HepG2 (cell line): ENCODE measurements at regions not wholly inside any gene's neighbourhood (a gene's known extent, or its start where the extent isn't known, plus 50 kb on each side); places are given as distances from the start of the nearest gene placed in this dataset.

Source experiments
- CREB3 ChIP-seq: sonication (generic); formaldehyde crosslinking; IDR thresholded peaks from 2 replicates; pipeline ENCODE4 v1.5.0; 2020; ENCODE audit warnings: missing genetic modification reagents
- ELF1 ChIP-seq: sonication (generic); formaldehyde crosslinking; IDR thresholded peaks from 2 replicates; pipeline ENCODE4 v1.4.0; 2020; ENCODE audit warnings: missing genetic modification reagents
- FOXJ3 ChIP-seq: sonication (generic); formaldehyde crosslinking; IDR thresholded peaks from 2 replicates; pipeline ENCODE4 v1.4.0; 2020; ENCODE audit warnings: missing genetic modification reagents, mild to moderate bottlenecking, borderline replicate concordance
- FOXO1 ChIP-seq: sonication (generic); formaldehyde crosslinking; IDR thresholded peaks from 2 replicates; pipeline ENCODE4 v1.4.0; 2020; ENCODE audit warnings: missing genetic modification reagents
- GRHL1 ChIP-seq: sonication (generic); formaldehyde crosslinking; conservative IDR thresholded peaks from 2 replicates; pipeline ENCODE4 v1.8.0; 2022; ENCODE audit warnings: missing genetic modification reagents
- HOXA7 ChIP-seq: sonication (generic); formaldehyde crosslinking; IDR thresholded peaks from 2 replicates; pipeline ENCODE4 v1.8.1; 2022; ENCODE audit warnings: mild to moderate bottlenecking, missing genetic modification reagents, moderate library complexity
- IKZF4 ChIP-seq: sonication (generic); formaldehyde crosslinking; IDR thresholded peaks from 2 replicates; pipeline ENCODE4 v1.5.1; 2020; ENCODE audit warnings: borderline replicate concordance, mild to moderate bottlenecking, low read depth, missing genetic modification reagents; ENCODE audit errors: not compliant biosample characterization
- KDM3A ChIP-seq: IDR thresholded peaks from 2 replicates; pipeline ENCODE4 v1.6.1; 2018; ENCODE audit warnings: low read depth, missing compliant biosample characterization
- KLF11 ChIP-seq: IDR thresholded peaks from 2 replicates; pipeline ENCODE4 v1.6.1; 2016; ENCODE audit warnings: missing compliant biosample characterization
- KLF15 ChIP-seq: sonication (generic); formaldehyde crosslinking; IDR thresholded peaks from 2 replicates; pipeline ENCODE4 v1.8.1; 2023; ENCODE audit warnings: borderline replicate concordance, mild to moderate bottlenecking, inconsistent platforms, missing genetic modification reagents, mixed read lengths
- NCOA2 ChIP-seq: sonication (generic); formaldehyde crosslinking; IDR thresholded peaks from 2 replicates; pipeline ENCODE4 v1.8.0; 2022; ENCODE audit warnings: inconsistent platforms
- NFATC3 ChIP-seq: sonication (generic); formaldehyde crosslinking; IDR thresholded peaks from 2 replicates; pipeline ENCODE4 v1.5.1; 2020; ENCODE audit warnings: mild to moderate bottlenecking, missing genetic modification reagents
- REL ChIP-seq: sonication (generic); formaldehyde crosslinking; conservative IDR thresholded peaks from 2 replicates; pipeline ENCODE4 v1.8.0; 2022; ENCODE audit warnings: mild to moderate bottlenecking, missing genetic modification reagents, moderate library complexity
- RFX1 ChIP-seq: fragments of 450-650 bp; IDR thresholded peaks from 2 replicates; pipeline ENCODE4 v1.6.1; 2017
- RORA ChIP-seq: sonication (generic); formaldehyde crosslinking; IDR thresholded peaks from 2 replicates; pipeline ENCODE4 v1.5.0; 2020; ENCODE audit warnings: mild to moderate bottlenecking, missing genetic modification reagents, moderate library complexity
- TARDBP ChIP-seq: sonication (generic); formaldehyde crosslinking; IDR thresholded peaks from 2 replicates; pipeline ENCODE4 v1.8.0; 2022; ENCODE audit warnings: mild to moderate bottlenecking, missing genetic modification reagents
- ZBTB43 ChIP-seq: sonication (generic); formaldehyde crosslinking; conservative IDR thresholded peaks from 2 replicates; pipeline ENCODE4 v1.4.0; 2020; ENCODE audit warnings: missing genetic modification reagents
- ZMAT3 ChIP-seq: sonication (generic); formaldehyde crosslinking; conservative IDR thresholded peaks from 2 replicates; pipeline ENCODE4 v1.7.0; 2021; ENCODE audit warnings: missing genetic modification reagents
- ZNF446 ChIP-seq: sonication (generic); formaldehyde crosslinking; IDR thresholded peaks from 2 replicates; pipeline ENCODE4 v1.5.0; 2020; ENCODE audit warnings: mild to moderate bottlenecking, missing genetic modification reagents
- ZNF567 ChIP-seq: sonication (generic); formaldehyde crosslinking; IDR thresholded peaks from 2 replicates; pipeline ENCODE4 v1.8.1; 2023; ENCODE audit warnings: mild to moderate bottlenecking, missing genetic modification reagents, borderline replicate concordance
- ZNF572 ChIP-seq: sonication (generic); formaldehyde crosslinking; IDR thresholded peaks from 2 replicates; pipeline ENCODE4 v1.5.1; 2020; ENCODE audit warnings: mild to moderate bottlenecking, missing genetic modification reagents
- ZNF614 ChIP-seq: IDR thresholded peaks from 2 replicates; pipeline ENCODE4 v1.6.1; 2018; ENCODE audit warnings: missing biosample characterization, missing genetic modification reagents, inconsistent platforms, borderline replicate concordance
- TF ChIP-seq, protein P1 (sequence below): IDR thresholded peaks from 2 replicates; pipeline ENCODE4 v1.4.0; 2020; ENCODE audit warnings: mild to moderate bottlenecking, missing genetic modification reagents

GRCh38 chr2:234845602-234846590, 105.9 kb upstream of the SH3BP4 start (continued):
- TF ChIP-seq ZNF567 (no peak), HOXA7 (CRISPR knock-in tag) (no peak), ZMAT3 (CRISPR knock-in tag) (no peak), IKZF4 (CRISPR knock-in tag) (no peak), REL (no peak), ZNF614 (no peak), FOXO1 (CRISPR knock-in tag) (peak; percentile 88; the same call in 1 of the 2 replicates), KLF11 (CRISPR knock-in tag) (no peak), ZNF446 (CRISPR knock-in tag) (no peak), ZNF572 (CRISPR knock-in tag) (no peak), RFX1 (no peak), NFATC3 (no peak), KDM3A (no peak), ZBTB43 (CRISPR knock-in tag) (0 out of 2 replicates have a peak, but pooled peaks have one; percentile 36), KLF15 (no peak), FOXJ3 (peak; percentile 90; the same call in 1 of the 2 replicates), ELF1 (CRISPR knock-in tag) (no peak), CREB3 (CRISPR knock-in tag) (no peak), TARDBP (CRISPR knock-in tag) (peak; percentile 79), RORA (CRISPR knock-in tag) (peak; percentile 93), GRHL1 (CRISPR knock-in tag) (no peak), NCOA2 (CRISPR knock-in tag) (peak; percentile 92)
- TF ChIP-seq, protein P1, sequence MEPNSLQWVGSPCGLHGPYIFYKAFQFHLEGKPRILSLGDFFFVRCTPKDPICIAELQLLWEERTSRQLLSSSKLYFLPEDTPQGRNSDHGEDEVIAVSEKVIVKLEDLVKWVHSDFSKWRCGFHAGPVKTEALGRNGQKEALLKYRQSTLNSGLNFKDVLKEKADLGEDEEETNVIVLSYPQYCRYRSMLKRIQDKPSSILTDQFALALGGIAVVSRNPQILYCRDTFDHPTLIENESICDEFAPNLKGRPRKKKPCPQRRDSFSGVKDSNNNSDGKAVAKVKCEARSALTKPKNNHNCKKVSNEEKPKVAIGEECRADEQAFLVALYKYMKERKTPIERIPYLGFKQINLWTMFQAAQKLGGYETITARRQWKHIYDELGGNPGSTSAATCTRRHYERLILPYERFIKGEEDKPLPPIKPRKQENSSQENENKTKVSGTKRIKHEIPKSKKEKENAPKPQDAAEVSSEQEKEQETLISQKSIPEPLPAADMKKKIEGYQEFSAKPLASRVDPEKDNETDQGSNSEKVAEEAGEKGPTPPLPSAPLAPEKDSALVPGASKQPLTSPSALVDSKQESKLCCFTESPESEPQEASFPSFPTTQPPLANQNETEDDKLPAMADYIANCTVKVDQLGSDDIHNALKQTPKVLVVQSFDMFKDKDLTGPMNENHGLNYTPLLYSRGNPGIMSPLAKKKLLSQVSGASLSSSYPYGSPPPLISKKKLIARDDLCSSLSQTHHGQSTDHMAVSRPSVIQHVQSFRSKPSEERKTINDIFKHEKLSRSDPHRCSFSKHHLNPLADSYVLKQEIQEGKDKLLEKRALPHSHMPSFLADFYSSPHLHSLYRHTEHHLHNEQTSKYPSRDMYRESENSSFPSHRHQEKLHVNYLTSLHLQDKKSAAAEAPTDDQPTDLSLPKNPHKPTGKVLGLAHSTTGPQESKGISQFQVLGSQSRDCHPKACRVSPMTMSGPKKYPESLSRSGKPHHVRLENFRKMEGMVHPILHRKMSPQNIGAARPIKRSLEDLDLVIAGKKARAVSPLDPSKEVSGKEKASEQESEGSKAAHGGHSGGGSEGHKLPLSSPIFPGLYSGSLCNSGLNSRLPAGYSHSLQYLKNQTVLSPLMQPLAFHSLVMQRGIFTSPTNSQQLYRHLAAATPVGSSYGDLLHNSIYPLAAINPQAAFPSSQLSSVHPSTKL (CRISPR knock-in tag) = peak; percentile 95
